ENCODE measurements at regions not wholly inside any gene's neighbourhood (a gene's known extent, or its start where the extent isn't known, plus 50 kb on each side); places are given as distances from the start of the nearest gene placed in this dataset.
A peak's percentile ranks its signal among the peaks of the same experiment; 100 is the strongest.

GRCh38 chr5:82669720-82670119 lies 391.6 kb upstream of the RPS23 start:
- ATAC-seq (ENCODE audit: low read depth) (no peak), DNase-seq (ENCODE audit: low spot score) (no peak)
- TF ChIP-seq CTCF (IDR thresholded peaks at IDR 0.05; ENCODE audit: poor library complexity, severe bottlenecking): no peak
- no peaks in the 10 kb centered on the region for H3K36me3 ChIP-seq (ENCODE audit: low read depth)
- no peak overlapping the region for H3K4me3 ChIP-seq (ENCODE audit: severe bottlenecking)
- H3K27ac ChIP-seq (ENCODE audit: poor library complexity, severe bottlenecking): no peak overlapping the region
- H3K4me1 ChIP-seq (ENCODE audit: insufficient read depth, poor library complexity, severe bottlenecking): no peaks in the 10 kb centered on the region
- no peaks in the 10 kb centered on the region for H3K27me3 ChIP-seq (ENCODE audit: insufficient read depth, poor library complexity, severe bottlenecking)
- no peaks in the 10 kb centered on the region for H3K9me3 ChIP-seq (ENCODE audit: severe bottlenecking)

GRCh38 chr5:82666312-82666711 lies 388.2 kb upstream of the RPS23 start:
- DNase-seq (ENCODE audit: low spot score) (no peak), ATAC-seq (ENCODE audit: low read depth) (no peak)
- Histone ChIP-seq H3K36me3 (ENCODE audit: low read depth) (no peaks in the 10 kb centered on the region), H3K9me3 (ENCODE audit: severe bottlenecking) (no peaks in the 10 kb centered on the region), H3K27me3 (ENCODE audit: insufficient read depth, poor library complexity, severe bottlenecking) (no peaks in the 10 kb centered on the region), H3K27ac (ENCODE audit: poor library complexity, severe bottlenecking) (no peak overlapping the region), H3K4me3 (ENCODE audit: severe bottlenecking) (no peak overlapping the region), H3K4me1 (ENCODE audit: insufficient read depth, poor library complexity, severe bottlenecking) (no peaks in the 10 kb centered on the region)
- no peak for TF ChIP-seq CTCF (IDR thresholded peaks at IDR 0.05; ENCODE audit: poor library complexity, severe bottlenecking)

- Histone ChIP-seq H3K27ac (ENCODE audit: poor library complexity, severe bottlenecking) (no peak overlapping the region), H3K4me1 (ENCODE audit: insufficient read depth, poor library complexity, severe bottlenecking) (no peaks in the 10 kb centered on the region), H3K36me3 (ENCODE audit: low read depth) (no peaks in the 10 kb centered on the region), H3K9me3 (ENCODE audit: severe bottlenecking) (no peaks in the 10 kb centered on the region), H3K4me3 (ENCODE audit: severe bottlenecking) (no peak overlapping the region), H3K27me3 (ENCODE audit: insufficient read depth, poor library complexity, severe bottlenecking) (no peaks in the 10 kb centered on the region)
- no peak for DNase-seq (ENCODE audit: low spot score)
- TF ChIP-seq CTCF (IDR thresholded peaks at IDR 0.05; ENCODE audit: poor library complexity, severe bottlenecking): no peak
- ATAC-seq (ENCODE audit: low read depth): 0 out of 3 replicates have a peak, but pooled peaks have one; percentile 21
Observed at GRCh38 chr5:82664732-82665131, 386.6 kb upstream of the RPS23 start.

GRCh38 chr5:82663225-82663624 lies 385.1 kb upstream of the RPS23 start:
- no peaks in the 10 kb centered on the region for H3K4me1 ChIP-seq (ENCODE audit: insufficient read depth, poor library complexity, severe bottlenecking)
- DNase-seq (ENCODE audit: low spot score) (no peak), ATAC-seq (ENCODE audit: low read depth) (no peak)
- H3K27ac ChIP-seq (ENCODE audit: poor library complexity, severe bottlenecking): no peak overlapping the region
- no peak overlapping the region for H3K4me3 ChIP-seq (ENCODE audit: severe bottlenecking)
- no peaks in the 10 kb centered on the region for H3K9me3 ChIP-seq (ENCODE audit: severe bottlenecking)
- H3K27me3 ChIP-seq (ENCODE audit: insufficient read depth, poor library complexity, severe bottlenecking): no peaks in the 10 kb centered on the region
- no peaks in the 10 kb centered on the region for H3K36me3 ChIP-seq (ENCODE audit: low read depth)
- TF ChIP-seq CTCF (IDR thresholded peaks at IDR 0.05; ENCODE audit: poor library complexity, severe bottlenecking): no peak

- H3K36me3 ChIP-seq (ENCODE audit: low read depth): no peaks in the 10 kb centered on the region
- peaks cover 2% of the 10 kb centered on the region for H3K27me3 ChIP-seq (ENCODE audit: insufficient read depth, poor library complexity, severe bottlenecking)
- ATAC-seq (ENCODE audit: low read depth) (no peak), DNase-seq (ENCODE audit: low spot score) (no peak)
- TF ChIP-seq CTCF (IDR thresholded peaks at IDR 0.05; ENCODE audit: poor library complexity, severe bottlenecking): no peak
- no peaks in the 10 kb centered on the region for H3K4me1 ChIP-seq (ENCODE audit: insufficient read depth, poor library complexity, severe bottlenecking)
- H3K9me3 ChIP-seq (ENCODE audit: severe bottlenecking): no peaks in the 10 kb centered on the region
- no peak overlapping the region for H3K4me3 ChIP-seq (ENCODE audit: severe bottlenecking)
- no peak overlapping the region for H3K27ac ChIP-seq (ENCODE audit: poor library complexity, severe bottlenecking)
Observed at GRCh38 chr5:82662340-82662739, 384.2 kb upstream of the RPS23 start.

Measured in RWPE2 (cell line).